ENCODE measurements at regions not wholly inside any gene's neighbourhood (a gene's known extent, or its start where the extent isn't known, plus 50 kb on each side); places are given as distances from the start of the nearest gene placed in this dataset.
A peak's percentile ranks its signal among the peaks of the same experiment; 100 is the strongest.

DNA sequence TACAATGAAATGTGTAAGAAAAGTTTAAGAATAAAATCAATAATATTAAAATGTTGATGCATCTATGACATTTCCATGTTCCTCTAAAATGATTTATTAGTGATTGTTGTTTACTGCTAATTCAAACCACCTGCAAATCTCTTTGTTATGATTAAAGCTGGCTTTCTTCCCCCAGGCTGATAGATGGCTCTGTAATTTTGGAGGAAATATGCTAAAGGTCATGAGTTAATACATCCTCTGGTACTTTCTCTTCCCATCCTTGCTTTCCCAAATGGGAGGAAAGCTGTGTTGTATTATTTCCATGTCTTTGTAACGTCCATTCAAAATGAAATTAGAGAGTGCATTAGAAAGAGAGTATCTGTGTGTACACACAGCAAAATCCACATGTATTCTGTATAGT, 139.5 kb upstream of the TMCO5A start:
- no peak for DNase-seq

DNA sequence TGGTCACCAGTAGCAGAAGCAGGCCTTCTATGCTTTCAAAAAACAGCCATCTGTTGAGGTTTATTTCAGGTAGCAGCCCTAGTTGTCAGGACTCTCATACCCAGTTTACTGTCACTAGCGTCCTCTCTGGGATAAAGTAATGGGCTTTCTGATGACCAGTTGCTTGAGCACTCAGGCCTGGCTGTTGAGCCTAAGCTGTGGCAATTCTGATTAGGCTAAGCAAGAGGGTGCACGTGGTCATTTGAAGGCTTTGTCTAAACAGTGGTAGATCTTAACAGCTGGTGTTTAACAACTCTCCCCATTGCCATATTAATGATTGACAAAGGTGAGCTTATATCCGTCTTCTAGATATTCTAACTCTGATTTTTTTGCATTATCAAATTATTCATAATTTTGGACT, 132.9 kb upstream of the TMCO5A start:
- DNase-seq, result peak; percentile 23

DNA sequence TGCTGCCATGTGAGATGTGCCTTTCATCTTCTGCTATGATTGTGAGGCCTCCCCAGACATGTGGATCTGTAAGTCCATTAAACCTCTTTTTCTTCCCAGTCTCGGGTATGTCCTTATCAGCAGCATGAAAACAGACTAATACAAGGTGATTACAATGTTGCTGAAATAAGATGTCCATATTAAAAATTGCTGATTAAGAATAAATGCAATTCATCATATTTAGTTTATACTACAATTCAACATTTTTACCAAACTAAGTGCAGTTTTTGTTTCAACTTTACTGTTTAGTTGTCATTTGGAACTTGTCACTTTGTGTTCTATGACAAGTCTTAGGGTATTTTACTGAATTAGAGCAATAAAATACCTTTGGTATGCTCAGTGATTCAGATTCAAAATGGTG, 127.6 kb upstream of the TMCO5A start:
- DNase-seq, result no peak

DNA sequence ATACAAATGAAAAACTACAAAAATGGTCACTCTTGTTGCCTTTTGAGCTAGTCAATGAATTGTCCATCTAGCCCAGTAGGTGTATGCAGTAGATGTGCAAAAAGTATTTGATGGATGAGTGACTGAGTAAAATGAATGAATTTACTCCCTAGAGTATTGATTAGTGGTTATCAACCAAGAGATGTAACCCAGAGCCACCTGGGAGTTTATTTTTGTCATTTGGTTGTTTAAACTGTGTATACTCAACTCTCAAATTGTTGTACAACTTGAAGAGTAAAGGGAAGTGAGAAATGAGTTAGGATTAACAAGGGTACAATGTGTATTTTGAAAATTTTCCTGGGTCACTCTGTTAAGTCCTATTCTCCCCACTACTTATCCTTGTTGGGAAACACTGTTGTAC, 124.1 kb upstream of the TMCO5A start:
- DNase-seq, result no peak

DNA sequence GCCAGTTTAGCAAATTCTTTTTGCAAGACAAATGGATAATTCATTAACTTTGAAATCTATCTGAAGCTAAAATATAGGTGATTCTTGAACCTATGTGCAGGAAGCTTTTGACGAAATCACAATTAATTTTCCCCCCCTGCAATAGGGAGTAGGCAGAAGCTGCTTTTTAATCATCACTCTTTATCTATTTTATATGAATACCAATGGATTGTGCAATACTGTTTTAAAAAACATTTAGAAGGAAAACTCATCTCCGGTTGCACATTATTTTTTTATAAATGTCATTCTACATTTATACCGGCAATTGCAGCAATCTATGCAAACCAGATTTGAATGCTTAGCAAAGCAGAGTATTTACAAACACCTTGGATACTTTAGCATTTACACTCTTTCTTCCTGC, 121.1 kb upstream of the TMCO5A start:
- DNase-seq, result no peak

DNA sequence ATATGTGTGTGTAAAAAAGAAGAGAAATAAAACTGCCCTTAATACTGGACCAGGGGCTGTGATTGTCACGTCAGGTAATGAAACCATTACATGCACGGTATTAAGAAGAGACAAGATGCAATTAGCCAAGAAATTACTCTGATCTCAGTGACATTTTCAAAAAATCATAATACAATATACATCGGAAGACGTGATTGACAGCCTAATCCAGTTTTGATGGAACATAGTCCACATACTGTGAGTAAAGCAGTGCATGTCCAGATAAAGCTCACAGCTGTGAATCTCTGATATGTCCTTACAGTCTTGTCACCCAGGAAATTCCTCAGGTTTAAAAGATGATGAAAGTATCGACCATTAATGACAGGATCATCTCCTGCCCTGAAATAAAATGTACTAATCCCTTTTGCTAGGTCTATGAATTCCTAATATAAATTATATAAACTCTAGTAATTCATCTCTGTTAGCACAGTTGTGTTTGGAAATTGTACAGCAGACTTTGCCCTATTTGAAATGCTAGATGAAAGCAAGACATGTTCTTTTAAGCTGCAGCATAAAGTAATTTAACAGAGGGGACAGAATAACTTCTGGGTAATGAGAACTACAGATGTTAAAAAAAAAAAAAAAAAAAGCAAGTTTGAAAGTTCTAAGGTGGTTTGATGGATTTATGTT, 119.5 kb upstream of the TMCO5A start:
- DNase-seq, result no peak

DNA sequence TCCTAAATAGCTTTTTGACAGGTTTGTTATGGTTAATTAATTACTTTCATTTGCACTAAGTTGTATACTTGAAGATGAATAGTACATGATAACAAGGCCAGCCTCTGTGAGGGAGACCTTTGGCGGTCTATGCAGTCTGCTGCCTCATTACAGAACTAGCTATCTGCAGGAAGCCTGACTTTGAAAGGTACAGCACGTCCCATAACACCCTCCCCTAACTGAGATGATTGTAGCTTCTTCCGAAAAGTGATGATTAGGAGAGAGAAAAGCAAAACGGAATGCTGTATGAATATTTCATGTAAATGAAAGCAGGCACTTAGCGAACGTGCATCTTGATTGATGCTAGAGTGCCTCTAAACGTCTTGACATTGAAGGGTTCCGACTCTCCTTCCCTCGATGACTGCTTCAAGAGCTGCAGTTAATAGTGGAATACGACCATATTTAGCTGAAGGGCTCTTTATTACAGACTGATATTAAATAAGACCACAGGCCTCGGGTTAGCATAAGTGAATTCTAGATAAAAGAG, 116.2 kb upstream of the TMCO5A start:
- DNase-seq, result no peak

DNA sequence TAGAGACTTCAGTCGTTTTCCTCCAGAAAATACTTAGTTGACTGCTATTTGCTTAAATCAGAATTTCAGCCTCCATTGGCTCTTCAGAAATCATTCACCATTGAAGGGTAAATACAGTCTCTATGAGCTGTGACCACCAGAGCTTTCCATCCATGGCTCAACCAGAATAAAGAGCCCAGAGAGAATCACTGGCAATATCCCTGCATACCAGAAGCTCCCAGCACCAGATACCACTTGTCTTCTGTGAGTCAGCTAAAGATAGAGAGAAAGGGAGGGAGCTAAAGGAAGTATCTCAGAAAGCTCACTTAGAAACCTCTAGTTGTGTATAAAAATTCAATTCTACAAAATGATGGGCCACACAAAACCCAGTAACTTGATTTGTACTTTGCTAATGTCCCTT, 115.2 kb upstream of the TMCO5A start:
- DNase-seq, result peak; percentile 70

DNA sequence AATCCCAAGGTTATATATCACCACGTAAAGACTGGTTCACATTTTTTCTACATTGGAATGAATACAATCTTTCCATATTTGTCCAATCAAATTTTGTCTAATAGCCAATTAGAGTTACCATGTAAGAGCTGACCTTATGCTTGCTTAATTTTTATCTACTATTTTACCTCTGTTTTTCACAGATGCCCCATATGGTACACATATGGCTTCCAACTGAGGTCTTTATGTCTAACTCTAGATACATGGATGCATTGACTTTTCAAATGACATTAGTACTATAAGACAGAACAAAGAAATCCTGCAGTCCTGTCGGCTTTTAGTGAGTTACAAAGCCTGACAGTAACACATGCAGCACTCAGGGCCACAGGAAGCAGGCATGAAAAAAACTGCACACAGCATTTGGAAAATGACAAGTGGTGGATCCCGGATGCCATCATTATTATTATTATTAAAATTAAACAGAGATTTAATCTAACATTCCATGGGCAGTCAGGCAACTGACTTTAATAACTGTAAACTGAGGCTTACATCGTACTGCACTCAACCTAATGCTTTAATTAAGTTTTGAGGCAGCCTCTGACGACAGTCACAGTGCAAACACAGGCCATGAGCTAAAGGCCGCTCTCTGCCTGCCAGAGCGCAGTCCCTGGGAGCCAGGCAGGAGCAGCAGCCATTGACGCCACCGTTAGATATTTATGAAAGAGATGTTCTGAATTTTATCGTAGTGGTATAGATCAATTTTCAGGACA, 113.9 kb upstream of the TMCO5A start:
- DNase-seq, result no peak

DNA sequence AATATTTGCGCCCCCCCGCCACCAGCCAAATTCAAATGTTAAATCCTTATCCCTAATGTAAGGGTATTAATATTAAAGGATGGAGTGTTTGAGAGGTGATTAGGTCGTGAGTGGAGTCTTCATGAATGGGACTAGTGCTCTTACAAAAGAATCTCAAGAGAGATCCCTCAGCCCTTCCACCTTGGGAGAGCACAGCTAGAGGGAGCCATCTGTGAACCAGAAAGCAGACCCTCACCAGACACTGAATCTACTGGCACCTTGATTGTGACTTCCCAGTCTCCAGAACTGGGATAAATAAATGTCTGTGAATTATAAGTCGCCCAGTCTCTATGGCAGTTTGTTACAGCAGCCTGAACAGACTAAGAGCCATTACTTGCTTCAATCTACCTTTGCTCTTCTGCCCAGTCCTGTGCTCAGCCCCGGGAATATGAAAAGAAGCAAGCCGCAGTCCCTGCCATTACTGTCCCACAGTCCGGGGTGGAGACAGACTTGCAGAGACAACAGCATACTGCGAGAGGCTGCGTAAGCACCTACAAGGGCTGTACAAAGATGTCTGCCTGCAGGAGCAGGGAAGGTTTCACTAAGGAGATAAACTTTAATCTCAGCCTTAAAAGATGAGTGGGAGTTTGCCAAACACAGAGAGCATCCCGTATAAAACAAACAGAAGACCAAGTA, 110.7 kb upstream of the TMCO5A start:
- DNase-seq, result no peak

DNA sequence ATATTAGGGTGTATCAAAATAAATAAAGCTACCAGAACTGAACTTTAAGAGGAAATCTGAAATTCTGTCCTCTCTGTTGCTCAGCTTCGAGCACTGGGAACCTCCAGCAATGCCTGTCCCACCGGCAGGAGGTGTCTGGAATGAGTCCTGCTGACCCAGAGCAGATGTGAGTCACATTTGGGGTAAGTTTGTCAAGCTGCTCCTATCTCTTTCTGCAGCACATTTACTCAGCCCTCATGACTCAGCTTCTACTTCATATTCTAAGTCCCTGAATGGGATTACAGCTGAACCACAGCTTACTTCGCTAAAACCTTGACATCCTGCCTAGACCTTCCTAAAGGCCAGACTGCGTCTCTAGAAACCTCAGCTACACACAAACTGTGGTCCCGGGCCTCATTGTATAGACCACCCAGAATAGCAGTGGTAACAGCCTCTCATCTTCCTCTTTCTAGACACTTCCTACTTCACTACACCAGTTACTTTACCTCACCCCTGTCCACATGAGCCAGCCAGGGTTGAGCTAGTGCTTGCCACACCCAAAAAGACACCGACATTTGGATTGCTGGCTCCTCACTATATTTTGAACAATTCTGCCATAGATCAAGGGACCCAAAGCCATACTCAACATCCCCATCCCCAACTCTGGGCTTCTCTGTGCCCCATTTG, 109.6 kb upstream of the TMCO5A start:
- DNase-seq, result peak; percentile 49

DNA sequence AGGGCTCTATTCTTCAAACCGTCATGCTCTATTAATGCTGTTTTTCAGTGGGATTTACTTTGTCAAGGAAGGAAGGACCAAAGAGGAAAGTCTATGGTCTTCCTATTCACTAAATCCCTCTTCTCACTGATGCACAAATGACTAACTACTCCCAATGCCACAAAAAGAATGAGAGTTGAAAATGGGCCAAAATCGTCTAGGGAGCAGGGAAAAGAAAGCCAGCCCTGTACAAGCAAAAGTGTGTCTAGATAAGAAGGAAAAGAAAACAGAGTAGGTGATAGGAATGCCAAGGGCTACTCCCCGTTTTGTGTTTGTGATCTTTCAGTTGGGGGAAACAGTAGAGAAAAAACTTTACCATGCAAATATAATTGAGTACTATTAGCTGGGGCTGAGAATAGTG, 97.2 kb upstream of the TMCO5A start:
- DNase-seq, result no peak

DNA sequence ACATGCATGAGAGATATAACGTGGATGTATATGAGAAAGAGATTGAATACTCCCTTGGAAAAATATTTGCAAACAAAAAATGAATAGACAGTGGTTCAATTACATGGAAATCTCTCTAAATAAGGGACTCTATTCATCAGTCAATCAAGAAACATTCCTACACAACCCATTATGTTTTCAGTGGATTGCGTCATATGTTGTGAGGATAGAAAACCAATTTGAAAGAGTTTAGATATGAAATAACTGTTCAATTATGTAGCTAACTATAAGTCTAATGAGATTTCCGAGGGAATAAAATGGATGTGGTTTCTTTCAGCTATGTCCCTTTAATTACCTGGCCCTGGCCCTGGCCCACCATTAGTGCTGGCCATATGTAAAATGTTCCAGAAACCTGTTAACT, 86.7 kb upstream of the TMCO5A start:
- DNase-seq, result no peak

DNA sequence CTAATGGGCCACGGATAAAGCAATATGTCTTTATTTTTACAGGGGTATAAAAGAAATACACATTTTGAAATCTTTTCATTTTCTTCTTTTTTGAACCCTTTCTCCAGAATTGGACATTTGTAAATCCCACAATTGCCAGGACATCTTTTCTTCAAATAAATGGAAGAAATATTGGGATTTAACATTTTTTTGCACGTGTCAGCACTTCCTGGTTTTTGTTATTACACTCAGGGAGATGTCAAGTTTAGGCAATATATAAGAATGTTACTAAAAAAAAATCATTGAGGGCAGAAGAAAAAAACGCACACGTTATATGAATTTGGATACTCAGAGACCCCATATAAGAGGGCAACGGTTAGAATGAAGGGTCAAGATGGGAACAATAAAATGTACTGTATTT, 78.3 kb upstream of the TMCO5A start:
- no peak for DNase-seq

DNA sequence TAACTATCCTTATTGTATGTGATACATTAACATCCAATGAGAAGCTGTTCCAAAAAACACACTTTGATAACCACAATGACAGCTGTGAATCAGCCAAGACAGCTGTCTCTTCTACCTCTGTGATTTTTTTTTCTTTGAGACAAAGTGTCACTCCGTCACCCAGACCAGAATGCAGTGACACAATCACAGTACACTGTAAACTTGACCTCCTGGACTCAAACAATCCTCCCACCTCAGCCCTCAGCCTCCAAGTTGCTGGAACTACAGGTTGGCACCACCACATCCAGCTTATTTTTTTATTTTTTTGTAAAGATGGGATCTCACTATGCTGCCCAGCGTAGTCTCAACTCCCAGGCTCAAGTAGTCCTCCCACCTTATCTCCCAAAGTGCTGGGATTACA, 73.5 kb upstream of the TMCO5A start:
- no peak for DNase-seq

DNA sequence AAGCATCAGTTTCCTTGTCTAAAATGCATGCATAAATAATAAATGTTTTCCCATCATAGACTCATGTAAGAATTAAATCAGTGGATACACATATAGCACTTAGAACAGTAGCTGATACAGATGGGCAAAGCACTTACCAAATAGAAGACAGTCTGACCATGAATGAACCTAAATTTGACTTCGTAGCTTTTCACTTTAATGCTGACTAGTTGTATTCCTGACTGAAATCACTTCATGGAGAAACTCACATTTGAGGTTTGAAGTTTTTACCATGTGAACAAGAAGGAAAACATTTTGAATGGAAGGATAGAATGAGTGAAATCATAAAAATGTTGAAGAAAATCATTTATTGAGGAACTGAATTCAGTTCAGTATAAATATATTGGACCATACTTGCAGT, 68.8 kb upstream of the TMCO5A start:
- DNase-seq, result no peak

DNA sequence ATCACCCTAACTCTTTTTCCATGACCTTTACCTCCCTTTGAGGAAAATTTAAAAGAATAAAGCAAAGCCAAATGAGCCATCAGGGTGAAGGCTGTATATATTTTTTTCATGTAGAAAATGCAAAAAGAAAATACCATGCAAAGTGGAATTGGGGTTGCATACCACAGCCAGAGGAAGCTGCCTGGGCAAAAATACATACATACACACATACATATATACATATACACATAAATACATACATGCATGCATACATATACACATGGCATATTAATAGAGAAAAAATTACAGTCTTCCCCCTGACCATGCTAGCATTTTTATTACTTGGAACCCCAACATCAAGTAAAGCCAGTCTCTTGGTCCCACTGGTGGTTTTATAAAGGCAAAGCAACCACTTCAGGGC, 63.7 kb upstream of the TMCO5A start:
- DNase-seq, result no peak

DNA sequence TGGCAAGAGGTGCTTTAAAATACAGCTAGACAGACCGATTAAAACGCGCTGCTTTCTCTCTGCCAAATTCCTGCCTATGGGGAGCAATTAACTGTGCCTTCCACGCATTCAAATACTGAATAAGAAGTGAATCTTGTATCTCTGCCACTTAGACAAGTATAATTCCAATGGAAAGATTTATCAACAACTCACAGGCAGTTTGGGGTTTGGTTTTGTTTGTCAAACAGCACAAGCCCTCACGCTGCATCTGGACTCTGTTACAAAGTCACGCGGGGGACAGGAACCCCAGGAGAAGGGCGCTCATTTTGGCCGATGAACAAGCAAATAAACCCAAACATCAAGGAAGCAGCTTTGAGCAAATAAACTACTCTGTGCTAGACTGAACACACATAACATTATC, 61.8 kb upstream of the TMCO5A start:
- DNase-seq, result peak; percentile 8

DNA sequence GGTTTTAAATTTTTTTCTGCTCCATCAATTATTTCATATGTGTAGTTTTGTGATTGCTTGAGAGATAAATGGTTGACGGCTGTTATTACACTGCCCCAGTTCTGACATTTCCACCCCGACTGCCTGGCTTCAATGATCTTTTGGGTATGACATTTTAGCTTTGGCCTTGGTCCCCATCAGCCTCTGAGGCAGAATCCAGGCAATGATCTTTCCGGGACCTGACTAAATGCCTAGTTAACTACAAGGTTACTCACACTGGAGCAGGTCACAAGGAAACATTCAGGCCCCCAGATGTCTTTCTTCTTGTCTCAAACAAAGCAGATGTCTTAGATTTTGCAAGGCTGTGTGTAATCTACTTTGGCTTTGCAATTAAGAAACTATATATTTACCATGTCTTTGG, 61.1 kb upstream of the TMCO5A start:
- no peak for DNase-seq

DNA sequence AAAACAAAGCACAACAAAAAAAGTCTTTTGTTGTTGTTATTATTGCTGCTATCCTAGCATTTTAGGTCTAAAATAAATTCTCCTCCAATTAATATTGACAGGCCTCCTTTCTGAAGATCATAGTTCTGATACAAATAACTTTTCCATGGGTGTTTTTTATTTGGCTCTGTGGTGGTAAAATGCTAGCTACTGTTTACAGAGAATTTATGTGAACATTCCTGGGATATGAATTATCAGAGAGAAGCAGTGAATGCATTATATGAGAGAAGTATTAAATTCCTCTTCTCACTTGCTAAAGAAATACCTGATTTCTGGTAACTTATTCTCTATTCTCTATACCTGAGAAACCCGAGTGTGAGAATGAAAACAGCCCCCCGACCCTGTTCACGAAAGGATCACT, 57.5 kb upstream of the TMCO5A start:
- no peak for DNase-seq

DNA sequence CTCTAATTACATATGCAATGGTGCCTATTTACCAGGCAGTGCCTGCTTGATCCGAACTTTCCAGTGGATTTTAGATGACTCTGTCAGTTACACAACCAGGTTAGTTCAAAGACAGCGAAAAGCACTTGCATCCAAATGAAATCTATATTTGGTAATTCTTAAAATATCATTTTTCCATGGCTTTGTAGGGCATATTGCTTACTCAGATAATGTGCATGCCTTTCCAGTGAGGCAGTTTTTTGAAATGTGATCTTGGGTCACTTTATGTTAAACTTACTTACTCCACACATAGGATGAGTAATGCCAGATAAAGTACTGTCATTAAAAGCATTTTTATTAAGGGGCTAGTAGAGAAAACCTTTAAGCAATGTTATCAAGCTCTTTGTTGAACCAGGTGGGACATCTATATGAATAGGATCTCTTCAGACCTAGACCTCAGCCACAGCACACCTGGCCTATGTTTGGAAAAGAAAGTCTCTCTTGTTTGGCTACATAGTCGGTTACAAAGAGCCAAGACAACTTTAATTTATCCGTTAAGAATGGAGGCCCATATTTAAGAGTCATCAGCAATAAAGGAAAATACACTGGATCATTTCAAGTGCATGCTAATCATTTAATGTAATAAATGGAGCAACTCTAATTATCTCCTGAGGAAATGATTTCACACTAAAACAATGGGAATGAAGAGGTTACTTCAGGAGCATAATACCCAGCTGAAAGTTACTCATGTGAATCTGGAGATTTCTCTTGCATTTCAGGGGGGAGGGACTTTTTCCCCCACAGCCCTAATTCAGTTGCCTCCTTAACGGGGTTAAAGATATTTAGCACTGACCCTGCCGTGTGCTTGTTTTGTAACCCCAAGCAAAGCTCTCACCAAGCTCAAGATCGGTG, 56.3 kb upstream of the TMCO5A start:
- peak; percentile 11 for DNase-seq

DNA sequence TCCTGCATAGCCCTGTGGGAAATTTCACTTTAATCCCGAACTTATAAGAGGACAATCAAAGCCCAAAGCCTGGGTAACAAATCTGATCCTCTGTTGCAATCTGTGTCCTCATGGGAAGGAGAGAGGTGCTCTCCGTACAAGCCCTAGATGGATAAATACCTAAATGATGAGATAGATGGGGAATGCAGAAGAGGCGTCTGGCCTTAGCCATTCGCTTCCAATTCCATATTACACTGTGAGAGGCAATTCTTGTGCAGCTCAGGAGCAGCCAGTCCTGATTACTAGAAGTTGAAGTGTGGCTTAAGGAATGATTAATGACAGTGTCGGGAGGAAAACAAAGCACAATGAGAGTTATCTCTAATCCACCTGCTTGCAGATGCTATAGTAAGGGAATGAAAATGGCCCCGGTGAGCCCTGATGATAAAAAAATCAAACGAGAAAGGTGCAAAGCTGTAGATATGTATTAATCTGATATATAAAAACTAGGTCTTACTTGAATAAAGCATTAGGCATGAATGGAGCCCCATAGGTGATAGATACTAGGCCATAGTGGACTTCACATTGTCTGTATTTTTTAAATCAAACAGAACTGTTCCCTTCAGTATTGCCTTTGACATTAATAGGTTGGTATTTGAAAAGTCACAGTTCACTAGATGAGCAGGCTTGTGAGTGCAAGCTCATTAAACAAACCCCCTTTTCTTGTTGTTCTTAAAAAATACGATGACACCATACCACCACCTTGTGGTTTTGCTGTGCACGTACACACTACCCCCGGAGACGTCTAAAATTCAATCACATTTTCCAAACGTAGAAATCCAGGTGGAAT, 54.2 kb upstream of the TMCO5A start:
- DNase-seq, result peak; percentile 80
